HG02885 (cell line): ENCODE measurements at regions not wholly inside any gene's neighbourhood (a gene's known extent, or its start where the extent isn't known, plus 50 kb on each side); places are given as distances from the start of the nearest gene placed in this dataset.
"Not testable (repeated sequence)": the region's sequence is repeated elsewhere in the genome, so short reads cannot be mapped to it uniquely, and the experiment has no call there.

Source experiments
- ATAC-seq: cut with Tn5 transposase; IDR thresholded peaks from one replicate; pipeline ENCODE4 v1.9.1; 2021; ENCODE audit warnings: mild to moderate bottlenecking; ENCODE audit not compliant: unreplicated experiment, poor library complexity

DNA sequence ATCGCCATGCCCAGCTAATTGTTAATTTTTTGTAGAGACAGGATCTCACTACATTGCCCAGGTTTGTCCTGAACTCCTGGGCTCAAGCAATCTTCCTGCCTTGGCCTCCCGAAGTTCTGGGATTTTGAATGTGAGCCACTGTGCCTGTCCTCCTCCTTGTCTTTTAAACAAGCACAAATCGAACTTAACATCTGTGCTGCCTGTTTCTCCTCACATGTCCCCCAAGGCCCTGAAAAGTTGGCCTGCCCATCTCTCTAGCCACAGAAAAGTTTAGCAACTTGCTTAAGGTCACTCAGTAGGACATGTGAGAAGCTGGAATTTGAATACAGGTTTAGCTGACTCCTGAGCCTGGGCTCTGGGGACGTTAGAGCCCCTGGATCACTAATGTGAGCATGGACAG, 115.7 kb upstream of the KCNG1 start:
- no peak for ATAC-seq

DNA sequence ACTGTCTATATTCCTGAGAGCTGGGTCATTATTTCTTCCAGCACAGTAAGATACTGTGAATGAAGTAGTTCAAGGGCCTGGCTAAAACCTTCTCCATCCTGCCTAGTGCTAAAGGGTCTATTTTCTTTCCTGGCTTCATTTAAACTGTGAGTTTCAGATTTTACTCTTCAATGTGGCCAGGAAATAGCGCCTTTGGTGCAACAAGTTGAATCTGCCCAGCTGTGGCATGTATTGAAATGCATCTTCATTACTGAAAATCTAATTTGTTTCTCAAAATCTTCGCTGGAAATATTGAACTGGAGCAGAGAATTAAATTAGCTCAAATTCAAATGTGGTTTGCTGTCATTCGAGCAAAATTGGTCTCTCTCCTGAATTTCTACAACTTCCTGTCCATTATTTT, 114.6 kb upstream of the KCNG1 start:
- ATAC-seq = no peak

DNA sequence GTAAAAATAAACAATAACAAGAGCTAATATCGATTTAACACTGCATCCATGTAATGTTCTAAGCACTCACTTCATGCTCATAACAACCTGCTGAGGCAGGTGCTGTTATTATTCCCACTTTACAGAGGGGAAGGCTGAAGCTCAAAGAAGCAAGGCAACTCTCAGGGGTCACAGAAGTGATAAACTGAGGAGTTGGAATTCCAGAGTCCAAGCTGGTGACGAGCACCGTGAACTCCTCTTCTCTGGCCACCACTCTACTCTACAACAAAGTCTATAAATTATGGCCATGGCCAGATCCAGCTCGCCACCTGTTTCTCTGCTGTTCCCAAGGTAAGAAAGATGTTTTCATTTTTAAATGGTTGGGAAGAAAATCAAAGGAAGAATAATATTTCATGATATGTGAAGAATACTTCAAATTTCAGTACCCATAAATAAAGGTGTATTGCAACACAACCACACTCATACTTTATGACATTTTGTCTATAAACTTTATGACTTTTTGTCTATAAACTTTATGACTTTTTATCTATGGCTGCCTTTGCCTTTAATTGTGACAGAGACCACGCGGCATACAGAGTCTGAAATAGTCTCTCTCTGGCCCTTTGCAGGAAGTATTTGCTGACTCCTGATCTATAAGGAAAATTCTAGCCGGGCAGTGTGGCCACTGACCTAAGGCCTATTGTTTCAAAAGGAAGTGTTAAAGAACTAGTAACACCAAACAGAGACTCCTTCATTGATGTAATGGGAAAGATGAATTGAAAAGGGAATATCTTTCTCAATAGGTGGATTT, 113.2 kb upstream of the KCNG1 start:
- no peak for ATAC-seq

DNA sequence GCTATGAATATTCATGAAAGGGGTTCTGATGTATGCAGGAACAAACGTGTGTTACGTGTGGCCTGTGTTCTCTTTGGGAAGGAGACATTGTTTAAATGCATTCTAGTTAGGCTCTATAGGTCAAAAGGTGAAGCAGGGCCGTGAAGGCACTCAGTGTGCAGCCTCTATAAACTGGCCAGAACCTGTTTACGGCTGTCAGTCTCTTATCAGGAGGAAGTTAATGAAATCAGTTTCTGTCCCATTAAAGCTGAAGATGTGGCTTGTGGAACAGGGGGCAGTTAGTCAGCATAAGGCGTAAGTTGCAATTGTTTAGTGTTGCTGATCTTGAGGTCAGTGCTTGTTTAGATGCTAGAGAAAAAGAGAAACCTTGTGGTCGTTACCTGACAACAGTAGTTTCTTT, 111.5 kb upstream of the KCNG1 start:
- no peak for ATAC-seq

DNA sequence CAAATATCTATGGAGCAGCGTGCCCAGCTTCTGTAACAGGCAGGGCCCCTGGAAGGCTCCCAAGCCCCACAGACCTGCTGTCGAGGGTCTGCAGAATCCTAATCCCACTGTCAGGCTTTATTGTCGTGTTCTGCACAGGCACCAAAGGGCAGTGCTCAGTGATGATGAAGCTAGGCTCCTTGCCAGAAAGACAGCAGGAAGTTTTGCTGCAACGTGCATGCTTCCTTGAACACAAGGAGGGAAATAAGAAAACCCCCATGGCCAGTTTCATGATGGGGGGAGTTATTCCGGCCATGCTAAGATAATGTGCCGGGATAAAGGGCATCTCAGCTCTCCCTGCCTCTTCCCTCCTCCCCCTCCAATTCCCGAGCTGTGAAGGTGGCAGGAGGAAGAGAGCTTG, 109.4 kb upstream of the KCNG1 start:
- ATAC-seq = no peak

GRCh38 chr20:51131811-51132210, 108.9 kb upstream of the KCNG1 start:
- ATAC-seq = no peak

DNA sequence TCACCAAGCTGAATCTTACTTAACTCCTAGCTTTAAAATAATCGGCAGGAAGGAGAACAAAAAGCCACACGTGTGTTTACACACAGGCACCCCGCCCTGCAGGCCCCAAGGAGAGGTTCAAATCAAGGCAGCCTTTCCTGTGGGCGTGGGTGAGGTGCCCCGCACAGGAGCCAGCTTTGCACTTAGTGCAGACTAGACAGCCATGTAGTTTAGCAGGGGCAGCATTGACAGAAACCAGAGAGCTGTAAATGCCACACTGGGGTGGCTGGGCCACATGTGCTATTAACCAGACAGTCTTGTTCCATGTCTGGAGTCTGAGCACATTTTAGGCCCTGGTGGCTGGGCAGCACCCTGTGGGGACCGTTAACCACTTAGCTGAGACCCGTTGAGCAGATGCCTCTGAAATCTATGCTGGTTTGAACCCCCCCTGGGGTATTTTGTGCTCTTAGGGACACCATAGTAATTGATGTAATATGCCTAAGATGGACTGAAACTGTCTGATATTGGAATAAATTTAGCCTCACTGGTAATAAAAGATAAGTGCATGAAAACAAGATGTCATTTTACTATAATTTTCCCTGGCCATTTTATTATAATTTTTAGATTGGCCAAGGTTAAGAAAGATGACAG, 106.4 kb upstream of the KCNG1 start:
- no peak for ATAC-seq

GRCh38 chr20:51128198-51128597, 105.3 kb upstream of the KCNG1 start:
- peak; percentile 41 for ATAC-seq

DNA sequence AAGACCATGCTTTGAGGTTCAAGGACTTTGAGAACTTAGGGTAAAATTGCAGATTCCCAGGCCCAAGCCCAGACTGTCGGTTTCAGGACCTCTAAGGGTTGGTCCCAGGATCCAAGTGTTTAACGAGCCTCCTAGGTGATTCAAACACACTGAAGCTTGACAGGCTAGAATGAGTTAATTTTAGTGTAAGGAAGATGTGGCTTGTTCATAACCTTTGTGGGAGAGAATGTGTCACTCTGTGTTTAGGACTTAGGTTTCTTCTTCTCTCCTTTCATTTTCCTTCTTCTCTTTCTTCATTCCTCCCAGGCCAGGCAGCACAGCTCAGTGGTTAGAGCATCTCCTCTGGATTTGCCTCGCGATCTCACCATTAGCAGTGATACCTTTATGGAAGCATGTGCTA, 104.8 kb upstream of the KCNG1 start:
- ATAC-seq = no peak

GRCh38 chr20:51126337-51126736, 103.4 kb upstream of the KCNG1 start:
- no peak for ATAC-seq

- ATAC-seq = no peak
Observed at GRCh38 chr20:51125780-51126179, 102.9 kb upstream of the KCNG1 start.

DNA sequence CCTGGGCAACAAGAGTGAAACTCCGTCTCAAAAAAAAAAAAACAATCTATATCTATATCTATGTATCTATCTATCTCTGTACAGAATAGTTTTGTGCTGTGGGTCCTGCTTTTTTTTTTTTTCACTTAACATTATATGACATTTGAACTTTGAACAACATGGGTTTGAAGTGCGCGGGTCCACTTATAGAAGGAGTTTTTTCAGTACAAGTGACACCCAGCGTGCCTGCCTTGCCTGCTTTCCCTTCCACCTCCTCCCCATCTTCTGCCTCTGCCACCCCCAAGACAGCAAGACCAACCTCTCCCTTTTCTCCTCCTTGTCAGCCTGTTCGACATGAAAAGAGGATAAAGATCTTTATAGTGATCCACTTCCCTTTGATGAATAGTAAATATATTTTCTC, 102.2 kb upstream of the KCNG1 start:
- ATAC-seq = no peak

- not testable (repeated sequence) for ATAC-seq
Observed at GRCh38 chr20:51123887-51124286, 101.0 kb upstream of the KCNG1 start.

DNA sequence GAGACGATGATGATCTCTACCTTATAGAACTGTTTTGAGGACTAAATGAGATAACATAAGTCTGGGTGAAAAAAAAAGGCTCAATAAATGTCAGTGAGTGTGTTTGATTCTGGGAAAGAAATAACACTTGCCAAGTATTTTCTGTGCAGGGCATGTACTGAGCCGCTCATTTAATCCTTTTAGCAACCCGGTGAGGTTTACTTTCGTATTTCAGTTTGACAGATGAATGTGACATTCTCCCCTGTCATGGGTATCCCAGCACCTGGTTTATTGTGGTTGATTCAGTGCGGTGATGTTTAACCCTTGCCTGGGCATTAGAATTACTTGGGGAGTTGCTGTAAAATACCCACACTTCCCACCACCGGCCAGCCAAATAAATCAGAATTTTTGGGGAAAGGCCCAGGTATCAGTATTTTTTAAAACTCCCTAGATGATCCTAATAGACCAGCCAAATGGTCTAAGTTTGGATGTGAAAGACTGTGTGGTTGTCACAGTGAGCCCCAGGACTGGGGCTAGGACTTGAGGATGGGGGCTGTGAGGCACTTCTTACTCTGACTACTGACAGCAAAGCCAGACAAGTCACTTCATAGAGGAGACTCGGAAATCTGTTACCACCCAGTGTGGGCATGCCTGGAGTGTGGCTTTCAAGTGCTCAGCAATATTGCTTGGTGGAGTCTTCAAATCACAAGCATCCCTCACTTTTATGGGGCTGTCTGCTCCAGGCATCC, 100.2 kb upstream of the KCNG1 start:
- no peak for ATAC-seq

- ATAC-seq = no peak
Observed at GRCh38 chr20:51121901-51122412, 99.0 kb upstream of the KCNG1 start.

- ATAC-seq = no peak
Observed at GRCh38 chr20:51121272-51121671, 98.4 kb upstream of the KCNG1 start.

GRCh38 chr20:51120868-51121267, 98.0 kb upstream of the KCNG1 start:
- ATAC-seq = no peak

DNA sequence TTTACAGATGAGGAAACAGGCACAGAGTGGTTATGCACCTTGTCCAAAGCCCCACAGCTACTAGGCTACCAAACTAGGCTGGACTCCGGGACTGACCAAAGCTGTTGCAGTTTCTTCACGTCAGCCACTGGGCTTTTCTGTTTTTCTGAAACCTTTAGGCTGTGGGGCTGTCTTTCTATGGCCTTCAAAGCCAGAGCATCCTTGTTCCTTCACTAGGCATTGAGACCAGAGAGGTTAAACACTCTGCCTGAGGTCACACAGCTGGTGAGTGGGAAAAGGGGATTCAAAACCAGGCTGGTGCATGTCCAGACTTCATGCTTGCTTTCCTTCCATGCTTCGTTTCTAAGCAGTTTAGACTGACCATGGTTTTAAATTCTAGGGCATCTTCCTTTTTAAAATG, 97.5 kb upstream of the KCNG1 start:
- no peak for ATAC-seq

DNA sequence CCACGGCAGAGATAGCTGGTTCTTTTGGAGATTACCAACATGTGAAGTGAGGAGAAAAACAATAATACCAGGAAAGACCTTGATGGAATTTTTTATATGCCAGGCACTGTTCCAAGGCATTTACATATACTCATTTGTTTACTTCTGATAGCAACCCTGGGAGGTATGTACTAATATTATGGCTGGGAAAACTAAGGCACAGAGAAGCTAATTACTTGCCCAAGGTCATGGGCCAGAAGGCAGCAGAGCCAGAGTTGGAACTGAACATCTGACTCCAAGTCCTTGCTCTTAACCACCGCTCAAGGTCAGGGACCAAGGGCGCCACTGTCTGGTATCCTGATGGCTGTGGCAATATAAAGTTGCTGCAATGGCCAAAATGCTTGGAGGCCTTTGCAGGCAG, 97.0 kb upstream of the KCNG1 start:
- ATAC-seq = no peak

- ATAC-seq = no peak
Observed at GRCh38 chr20:51118985-51119527, 96.1 kb upstream of the KCNG1 start.

- no peak for ATAC-seq
Observed at GRCh38 chr20:51118216-51118615, 95.3 kb upstream of the KCNG1 start.
